Prostate gland (tissue), 2 donors: ENCODE measurements at regions not wholly inside any gene's neighbourhood (a gene's known extent, or its start where the extent isn't known, plus 50 kb on each side); places are given as distances from the start of the nearest gene placed in this dataset.

ENCODE experiments used
- DNase-seq: peaks from one replicate; pipeline ENCODE4 v3.0.0-alpha.2; 2019; ENCODE audit warnings: low spot score
- H3K27ac ChIP-seq, 2 donors: fragments of 200-600 bp; sonication (generic); 2 replicates each; pipeline ENCODE4 v1.5.1; 2017 to 2019
- H3K27me3 ChIP-seq: fragments of 200-600 bp; sonication (generic); replicated peaks from 2 replicates; pipeline ENCODE4 v1.5.1; 2019; ENCODE audit not compliant: insufficient read depth
- H3K36me3 ChIP-seq, 2 donors: fragments of 200-600 bp; sonication (generic); 1 replicate in 1 of 2; 2 replicates in 1 of 2; pipeline versions ENCODE4 v1.5.1 to v1.8.1; 2017 to 2019
- H3K4me1 ChIP-seq: fragments of 200-600 bp; sonication (generic); replicated peaks from 2 replicates; pipeline ENCODE4 v1.5.1; 2019
- H3K4me3 ChIP-seq, 2 donors: fragments of 200-600 bp; sonication (generic); 2 replicates each; pipeline ENCODE4 v1.5.1; 2017 to 2019
- H3K9me3 ChIP-seq: fragments of 200-600 bp; sonication (generic); 2 replicates; pipeline ENCODE4 v1.5.1; 2017
- POLR2A ChIP-seq: fragments of 450-650 bp; IDR thresholded peaks from one replicate; pipeline ENCODE4 v1.6.1; 2016; ENCODE audit warnings: antibody characterized with exemption, mild to moderate bottlenecking
- POLR2AphosphoS5 ChIP-seq: sonication (generic); formaldehyde crosslinking; IDR thresholded peaks from one replicate; pipeline ENCODE4 v1.6.1; 2017; ENCODE audit warnings: antibody characterized with exemption
- WGBS: methylation state at CpG from one replicate; pipeline ENCODE4 v1.1.5; 2018; 5-methylcytosine and 5-hydroxymethylcytosine counted together
- intact Hi-C: fragments of 100-400 bp; cut with DNase I; formaldehyde crosslinking; loops from one replicate; pipeline ENCODE4 v1.14.2; 2022
- TF ChIP-seq, protein P1 (sequence below), 4 experiments: fragments of 200-600 bp in 2 of 4; fragments of 450-650 bp in 2 of 4; sonication (generic) in 2 of 4; IDR thresholded peaks; 1 replicate in 3 of 4; 2 replicates in 1 of 4; pipeline ENCODE4 v1.5.1; 2016 to 2019; ENCODE audit warnings: antibody characterized with exemption in 4 of 4, mild to moderate bottlenecking in 2 of 4, moderate library complexity in 2 of 4

DNA sequence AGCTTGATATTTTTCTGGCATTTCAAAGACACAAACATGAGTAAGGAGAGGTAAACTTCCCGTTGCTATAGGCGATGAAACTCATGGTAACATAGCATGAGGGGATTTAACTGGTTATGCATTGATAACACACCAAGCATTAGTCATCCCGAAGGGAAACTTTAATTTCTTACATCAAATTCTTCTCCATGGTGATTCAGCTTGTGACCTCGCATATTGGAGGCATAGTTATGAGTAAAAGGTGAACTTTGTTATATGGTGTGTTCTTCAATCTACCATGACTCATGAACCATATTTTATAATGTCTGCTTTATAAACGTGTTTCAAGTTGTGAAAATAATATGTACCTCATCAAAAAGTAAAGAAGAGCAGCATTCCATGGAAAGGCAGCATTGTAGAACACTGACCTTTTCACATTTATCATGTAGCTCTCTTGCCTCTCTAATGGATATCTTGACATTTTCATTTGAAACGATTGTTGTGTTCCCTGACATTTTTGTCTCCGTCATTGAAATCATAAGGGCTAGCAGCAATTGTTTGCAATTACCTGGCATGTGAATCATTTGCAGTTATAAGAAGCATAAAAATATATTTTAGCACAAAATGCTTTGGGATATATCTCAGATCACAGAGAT is 491.8 kb downstream of the ANXA1 start:
- intact Hi-C loops = no loop called here

DNA sequence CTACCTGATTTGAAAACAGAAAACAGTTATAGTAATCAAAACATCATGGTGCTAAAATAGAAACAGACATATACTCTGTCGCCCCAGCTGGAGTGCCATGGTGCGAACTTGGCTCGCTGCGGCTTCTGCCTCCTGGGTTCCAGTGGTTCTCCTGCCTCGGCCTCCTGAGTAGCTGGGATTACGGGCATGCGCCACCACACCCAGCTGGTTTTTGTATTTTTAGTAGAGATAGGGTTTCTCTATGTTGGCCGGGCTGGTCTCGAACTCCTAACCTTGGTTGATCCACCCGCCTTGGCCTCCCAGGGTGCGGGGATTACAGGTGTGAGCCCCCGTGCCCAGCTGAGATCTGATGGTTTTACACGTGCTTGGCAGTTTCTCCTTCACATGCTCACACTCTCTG is 495.9 kb downstream of the ANXA1 start:
- Histone ChIP-seq H3K36me3 (no peaks in the 10 kb centered on the region), H3K4me1 (no peaks in the 10 kb centered on the region), H3K4me3 (no peak overlapping the region), H3K27me3 (no peaks in the 10 kb centered on the region), H3K27ac (no peak overlapping the region), H3K9me3 (no peaks in the 10 kb centered on the region)
- WGBS = 96% methylated on average over 13 of the region's 13 CpGs
- no peak for DNase-seq
- intact Hi-C loops = no loop called here
- no peak for TF ChIP-seq POLR2A
- TF ChIP-seq, protein P1, sequence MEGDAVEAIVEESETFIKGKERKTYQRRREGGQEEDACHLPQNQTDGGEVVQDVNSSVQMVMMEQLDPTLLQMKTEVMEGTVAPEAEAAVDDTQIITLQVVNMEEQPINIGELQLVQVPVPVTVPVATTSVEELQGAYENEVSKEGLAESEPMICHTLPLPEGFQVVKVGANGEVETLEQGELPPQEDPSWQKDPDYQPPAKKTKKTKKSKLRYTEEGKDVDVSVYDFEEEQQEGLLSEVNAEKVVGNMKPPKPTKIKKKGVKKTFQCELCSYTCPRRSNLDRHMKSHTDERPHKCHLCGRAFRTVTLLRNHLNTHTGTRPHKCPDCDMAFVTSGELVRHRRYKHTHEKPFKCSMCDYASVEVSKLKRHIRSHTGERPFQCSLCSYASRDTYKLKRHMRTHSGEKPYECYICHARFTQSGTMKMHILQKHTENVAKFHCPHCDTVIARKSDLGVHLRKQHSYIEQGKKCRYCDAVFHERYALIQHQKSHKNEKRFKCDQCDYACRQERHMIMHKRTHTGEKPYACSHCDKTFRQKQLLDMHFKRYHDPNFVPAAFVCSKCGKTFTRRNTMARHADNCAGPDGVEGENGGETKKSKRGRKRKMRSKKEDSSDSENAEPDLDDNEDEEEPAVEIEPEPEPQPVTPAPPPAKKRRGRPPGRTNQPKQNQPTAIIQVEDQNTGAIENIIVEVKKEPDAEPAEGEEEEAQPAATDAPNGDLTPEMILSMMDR (IDR thresholded peaks at IDR 0.05) = no peak
- no peak for TF ChIP-seq POLR2AphosphoS5

More for the DNA sequence above, 491.8 kb downstream of the ANXA1 start:
- TF ChIP-seq, protein P1 (IDR thresholded peaks at IDR 0.05) = no peak
- no peak for TF ChIP-seq POLR2AphosphoS5
- TF ChIP-seq POLR2A = no peak
- H3K4me3 ChIP-seq = no peak overlapping the region
- no peaks in the 10 kb centered on the region for H3K9me3 ChIP-seq
- H3K27me3 ChIP-seq = no peaks in the 10 kb centered on the region
- no peaks in the 10 kb centered on the region for H3K4me1 ChIP-seq
- no peaks in the 10 kb centered on the region for H3K36me3 ChIP-seq
- no peak for DNase-seq
- H3K27ac ChIP-seq = no peak overlapping the region
- WGBS = 69% methylated on average over 7 of the region's 7 CpGs

DNA sequence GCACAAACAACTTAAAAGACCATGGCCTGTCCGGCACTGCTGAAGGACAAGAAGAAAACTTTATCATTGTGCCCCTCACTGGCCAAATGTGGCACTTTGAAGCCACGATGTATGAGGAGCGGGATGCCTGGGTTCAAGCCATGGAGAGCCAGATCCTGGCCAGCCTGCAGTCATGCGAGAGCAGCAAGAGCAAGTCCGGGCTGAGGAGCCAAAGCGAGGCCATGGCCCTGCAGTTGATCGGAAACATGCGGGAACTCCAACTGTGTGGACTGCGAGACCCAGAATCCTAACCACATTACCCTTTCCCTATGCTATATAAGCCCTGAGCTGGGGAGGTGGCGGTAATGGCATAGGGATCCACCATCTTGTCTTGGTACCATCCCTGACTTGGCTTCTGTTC is 497.9 kb downstream of the ANXA1 start:
- WGBS = 96% methylated on average over 10 of the region's 10 CpGs
- Histone ChIP-seq H3K4me1 (no peaks in the 10 kb centered on the region), H3K27me3 (no peaks in the 10 kb centered on the region), H3K4me3 (no peak overlapping the region), H3K9me3 (no peaks in the 10 kb centered on the region), H3K36me3 (no peaks in the 10 kb centered on the region), H3K27ac (no peak overlapping the region)
- TF ChIP-seq, protein P1 (IDR thresholded peaks at IDR 0.05) = no peak
- TF ChIP-seq POLR2AphosphoS5 (no peak), POLR2A (no peak)
- intact Hi-C loops = no loop called here
- no peak for DNase-seq

DNA sequence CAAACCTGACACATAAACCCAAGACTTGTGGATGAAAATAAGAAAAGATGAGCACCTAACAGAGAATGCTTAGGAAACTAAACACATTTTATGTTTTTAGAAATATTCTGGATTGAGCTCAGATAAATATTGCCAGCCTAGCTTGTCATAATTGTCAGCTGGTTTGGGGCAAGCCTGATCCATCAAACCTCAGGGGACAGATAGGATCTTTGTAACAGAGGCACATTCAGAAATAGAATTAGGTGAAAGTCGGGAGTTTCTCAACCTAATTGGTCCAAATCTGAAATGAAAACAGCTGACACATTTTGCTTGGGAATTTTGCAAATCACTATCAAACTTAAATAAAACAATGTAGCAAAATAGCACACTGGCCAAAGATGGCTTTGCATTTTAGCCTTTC is 503.7 kb downstream of the ANXA1 start:
- no peak for DNase-seq
- H3K9me3 ChIP-seq = no peaks in the 10 kb centered on the region
- TF ChIP-seq, protein P1 (IDR thresholded peaks at IDR 0.05) = no peak
- TF ChIP-seq POLR2A (no peak), POLR2AphosphoS5 (no peak)
- no peaks in the 10 kb centered on the region for H3K27me3 ChIP-seq
- WGBS = 87% methylated on average over 1 of the region's 1 CpG
- intact Hi-C loops = no loop called here
- no peak overlapping the region for H3K27ac ChIP-seq
- no peaks in the 10 kb centered on the region for H3K36me3 ChIP-seq
- no peak overlapping the region for H3K4me3 ChIP-seq
- no peaks in the 10 kb centered on the region for H3K4me1 ChIP-seq

DNA sequence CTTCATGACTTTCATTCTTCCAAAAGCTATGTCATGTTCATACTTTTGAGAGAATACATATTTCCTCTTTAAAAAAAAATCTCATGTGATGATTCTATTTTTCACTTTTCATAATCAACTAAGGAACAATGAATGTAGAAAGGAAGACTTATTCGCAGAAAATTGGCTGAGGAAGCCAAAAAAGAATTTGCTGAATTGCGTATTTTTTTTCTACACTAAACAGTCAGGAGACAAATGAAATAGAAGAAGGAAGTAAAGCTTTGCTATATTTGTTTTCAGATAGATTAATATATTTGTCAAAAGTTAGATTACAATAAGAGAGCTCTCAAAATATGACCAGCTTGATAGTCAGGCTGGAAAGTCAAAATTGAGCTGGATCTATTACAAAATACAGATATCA is 504.2 kb downstream of the ANXA1 start:
- Histone ChIP-seq H3K27me3 (no peaks in the 10 kb centered on the region), H3K4me3 (no peak overlapping the region), H3K4me1 (no peaks in the 10 kb centered on the region), H3K36me3 (no peaks in the 10 kb centered on the region), H3K27ac (no peak overlapping the region), H3K9me3 (no peaks in the 10 kb centered on the region)
- intact Hi-C loops = no loop called here
- no peak for DNase-seq
- TF ChIP-seq POLR2A = no peak
- TF ChIP-seq, protein P1 (IDR thresholded peaks at IDR 0.05) = no peak
- no peak for TF ChIP-seq POLR2AphosphoS5
- 83% methylated on average over 2 of the region's 2 CpGs for WGBS
